Motor neuron (in vitro differentiated cells): ENCODE measurements at regions not wholly inside any gene's neighbourhood (a gene's known extent, or its start where the extent isn't known, plus 50 kb on each side); places are given as distances from the start of the nearest gene placed in this dataset.

Experiments used
- ATAC-seq, 8 experiments: fragments of 200-7000 bp; cut with Tn5 transposase; replicated peaks in 6 of 8; 2 replicates each; pipeline ENCODE4 v1.8.0; 2021; ENCODE audit warnings: mild to moderate bottlenecking in 8 of 8, moderate library complexity in 8 of 8
- H3K27ac ChIP-seq, 2 donors: fragments of 250-450 bp; sonication (Bioruptor Pico); 2 replicates each; pipeline ENCODE4 v1.9.0; 2021; ENCODE audit warnings: antibody characterized with exemption in 2 of 2, mild to moderate bottlenecking in 2 of 2, moderate library complexity in 1 of 2
- H3K4me1 ChIP-seq, 2 donors: fragments of 250-450 bp; sonication (Bioruptor Pico); replicated peaks in 1 of 2; 2 replicates each; pipeline ENCODE4 v1.6.1; 2021; ENCODE audit warnings: antibody characterized with exemption in 2 of 2, mild to moderate bottlenecking in 2 of 2, moderate library complexity in 1 of 2
- H3K4me3 ChIP-seq, 5 donors: fragments of 250-450 bp; sonication (Bioruptor Pico); 2 replicates each; pipeline ENCODE4 v1.9.0; 2021; ENCODE audit warnings: antibody characterized with exemption in 5 of 5, mild to moderate bottlenecking in 5 of 5, moderate library complexity in 4 of 5
- WGBS, 10 experiments: fragments of 450-650 bp; shearing (Covaris generic); methylation state at CpG; one replicate each; pipeline ENCODE4 v1.0.0; 2022; 5-methylcytosine and 5-hydroxymethylcytosine counted together
- in situ Hi-C, 9 experiments: fragments of 400-800 bp; cut with MboI; loops; one replicate each; pipeline ENCODE4 v1.15.0; 2021; ENCODE audit warnings: low sequenced_read_pairs in 9 of 9, low pct_unique_long_range_greater_than_20kb in 2 of 9; ENCODE audit not compliant: unreplicated experiment in 9 of 9

GRCh38 chr3:46124216-46125177 is 83.6 kb downstream of the CCR1 start:
- no peak overlapping the region for H3K4me3 ChIP-seq
- H3K27ac ChIP-seq: no peak overlapping the region
- in situ Hi-C loops: no loop called here
- H3K4me1 ChIP-seq: no peaks in the 10 kb centered on the region
- no peak for ATAC-seq
- WGBS, 10 experiments: 40 to 93% (median 77%) methylated on average over 1 to 5 of the region's 6 CpGs

- in situ Hi-C loops: no loop called here
- no peak for ATAC-seq
- Histone ChIP-seq H3K4me1 (no peaks in the 10 kb centered on the region), H3K4me3 (no peak overlapping the region), H3K27ac (no peak overlapping the region)
- 70 to 100% (median 88%) methylated on average over 1 to 3 of the region's 3 CpGs; no CpG with 5 or more reads in 4 of the 10 experiments for WGBS, 10 experiments
Measured at GRCh38 chr3:46123646-46124045, 84.5 kb downstream of the CCR1 start.

GRCh38 chr3:46122091-46122490 is 86.0 kb downstream of the CCR1 start:
- ATAC-seq: no peak
- in situ Hi-C loops: no loop called here
- no peak overlapping the region for H3K27ac ChIP-seq
- H3K4me3 ChIP-seq: no peak overlapping the region
- H3K4me1 ChIP-seq: no peaks in the 10 kb centered on the region
- WGBS, 10 experiments: 53 to 100% (median 92%) methylated on average over 1 to 2 of the region's 2 CpGs; no CpG with 5 or more reads in 1 of the 10 experiments

GRCh38 chr3:46120983-46121382 is 87.1 kb downstream of the CCR1 start:
- no peaks in the 10 kb centered on the region for H3K4me1 ChIP-seq

GRCh38 chr3:46119709-46120498 is 88.2 kb downstream of the CCR1 start:
- no peak overlapping the region for H3K27ac ChIP-seq
- ATAC-seq: no peak
- in situ Hi-C loops: no loop called here
- WGBS, 10 experiments: 50 to 79% (median 64%) methylated on average over 1 to 4 of the region's 4 CpGs; no CpG with 5 or more reads in 1 of the 10 experiments
- no peaks in the 10 kb centered on the region for H3K4me1 ChIP-seq
- no peak overlapping the region for H3K4me3 ChIP-seq

More at GRCh38 chr3:46120983-46121382, 87.1 kb downstream of the CCR1 start:
- Histone ChIP-seq H3K27ac (no peak overlapping the region), H3K4me3 (no peak overlapping the region)
- WGBS, 10 experiments: 0 to 60% (median 46%) methylated on average over 1 of the region's 1 CpG; no CpG with 5 or more reads in 4 of the 10 experiments
- in situ Hi-C loops: no loop called here
- peak in 2 of 8 experiments; percentile 59 to 60 for ATAC-seq

- 14 to 100% (median 83%) methylated on average over 2 to 3 of the region's 3 CpGs; no CpG with 5 or more reads in 3 of the 10 experiments for WGBS, 10 experiments
- no peak for ATAC-seq
- H3K4me3 ChIP-seq: no peak overlapping the region
- no peak overlapping the region for H3K27ac ChIP-seq
- in situ Hi-C loops: no loop called here
- H3K4me1 ChIP-seq: no peaks in the 10 kb centered on the region
Measured at GRCh38 chr3:46119253-46119652, 88.9 kb downstream of the CCR1 start.

- 80 to 100% (median 91%) methylated on average over 1 to 4 of the region's 4 CpGs; no CpG with 5 or more reads in 4 of the 10 experiments for WGBS, 10 experiments
- no peak overlapping the region for H3K27ac ChIP-seq
- H3K4me1 ChIP-seq: no peaks in the 10 kb centered on the region
- no peak for ATAC-seq
- H3K4me3 ChIP-seq: no peak overlapping the region
- in situ Hi-C loops: no loop called here
Measured at GRCh38 chr3:46116996-46117395, 89.7 kb upstream of the XCR1 start.

GRCh38 chr3:46114323-46114988 is 87.2 kb upstream of the XCR1 start:
- H3K27ac ChIP-seq: no peak overlapping the region
- WGBS, 10 experiments: 0 to 71% (median 14%) methylated on average over 1 of the region's 1 CpG; no CpG with 5 or more reads in 4 of the 10 experiments
- H3K4me3 ChIP-seq: no peak overlapping the region
- in situ Hi-C loops: no loop called here
- peaks cover 0 to 6% of the 10 kb centered on the region in 2 donors for H3K4me1 ChIP-seq
- ATAC-seq: peak in 3 of 8 experiments; percentile 18 to 61 (median 55)

- WGBS, 10 experiments: 79 to 100% (median 93%) methylated on average over 2 to 3 of the region's 4 CpGs; no CpG with 5 or more reads in 6 of the 10 experiments
- Histone ChIP-seq H3K27ac (no peak overlapping the region), H3K4me3 (no peak overlapping the region), H3K4me1 (peaks cover 0 to 6% of the 10 kb centered on the region in 2 donors)
- no peak for ATAC-seq
- in situ Hi-C loops: no loop called here
Measured at GRCh38 chr3:46113608-46114007, 86.3 kb upstream of the XCR1 start.

- ATAC-seq: no peak
- 33 to 100% (median 60%) methylated on average over 1 to 2 of the region's 3 CpGs; no CpG with 5 or more reads in 3 of the 10 experiments for WGBS, 10 experiments
- Histone ChIP-seq H3K4me3 (no peak overlapping the region), H3K27ac (no peak overlapping the region), H3K4me1 (peaks cover 0 to 6% of the 10 kb centered on the region in 2 donors)
- in situ Hi-C loops: no loop called here
Measured at GRCh38 chr3:46112984-46113383, 85.7 kb upstream of the XCR1 start.

GRCh38 chr3:46112296-46112695 is 85.0 kb upstream of the XCR1 start:
- 0 to 75% (median 47%) methylated on average over 1 to 2 of the region's 3 CpGs; no CpG with 5 or more reads in 5 of the 10 experiments for WGBS, 10 experiments
- Histone ChIP-seq H3K27ac (no peak overlapping the region), H3K4me1 (peaks cover 0 to 6% of the 10 kb centered on the region in 2 donors), H3K4me3 (no peak overlapping the region)
- in situ Hi-C loops: no loop called here
- ATAC-seq: no peak

GRCh38 chr3:46110701-46111493 is 83.6 kb upstream of the XCR1 start:
- Histone ChIP-seq H3K4me1 (peaks cover 0 to 6% of the 10 kb centered on the region in 2 donors), H3K27ac (no peak overlapping the region), H3K4me3 (no peak overlapping the region)
- in situ Hi-C loops: no loop called here
- 27 to 92% (median 72%) methylated on average over 2 to 9 of the region's 9 CpGs for WGBS, 10 experiments
- ATAC-seq: peak in 5 of 8 experiments; percentile 22 to 72 (median 54)
